ENCODE measurements at regions not wholly inside any gene's neighbourhood (a gene's known extent, or its start where the extent isn't known, plus 50 kb on each side); places are given as distances from the start of the nearest gene placed in this dataset.

DNA sequence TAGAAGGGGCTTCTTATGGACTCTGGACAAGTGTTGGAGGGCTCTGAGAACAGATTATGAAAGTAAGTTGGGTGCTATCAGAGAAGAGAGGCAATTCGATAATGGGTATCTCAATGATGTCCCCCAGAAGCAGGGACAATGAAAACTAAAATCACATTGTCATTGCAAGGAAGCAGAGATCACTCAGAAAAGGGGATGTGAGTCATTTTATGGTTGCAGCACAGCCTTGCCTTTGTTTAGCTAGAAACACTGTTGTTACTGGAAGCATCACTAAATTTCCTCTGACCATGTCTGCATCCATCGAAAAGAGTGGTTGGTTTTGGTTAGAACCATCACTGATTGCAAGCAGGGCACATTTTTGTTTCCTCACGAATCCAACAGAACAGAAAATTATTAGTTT, 246.8 kb upstream of the NWD2 start:
- DNase-seq: no peak

DNA sequence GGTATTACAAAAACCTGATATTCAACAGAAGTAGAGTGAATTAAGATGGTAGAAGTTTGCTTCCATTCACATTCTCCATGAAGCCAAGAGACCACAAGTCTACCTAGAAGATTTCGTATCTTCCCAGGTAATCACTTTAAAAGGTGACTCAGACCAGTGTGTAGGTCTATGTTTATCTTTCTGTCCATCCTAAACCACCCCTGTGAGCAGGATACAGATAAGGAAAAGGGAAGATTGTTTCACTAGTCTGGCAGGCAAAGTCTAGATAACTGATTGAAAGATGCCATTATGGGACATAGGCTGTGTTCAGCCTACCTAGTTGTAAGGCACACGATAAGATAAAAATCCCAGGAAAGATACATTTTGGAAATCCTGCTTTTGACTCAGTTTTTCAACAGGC, 244.3 kb upstream of the NWD2 start:
- DNase-seq: no peak

DNA sequence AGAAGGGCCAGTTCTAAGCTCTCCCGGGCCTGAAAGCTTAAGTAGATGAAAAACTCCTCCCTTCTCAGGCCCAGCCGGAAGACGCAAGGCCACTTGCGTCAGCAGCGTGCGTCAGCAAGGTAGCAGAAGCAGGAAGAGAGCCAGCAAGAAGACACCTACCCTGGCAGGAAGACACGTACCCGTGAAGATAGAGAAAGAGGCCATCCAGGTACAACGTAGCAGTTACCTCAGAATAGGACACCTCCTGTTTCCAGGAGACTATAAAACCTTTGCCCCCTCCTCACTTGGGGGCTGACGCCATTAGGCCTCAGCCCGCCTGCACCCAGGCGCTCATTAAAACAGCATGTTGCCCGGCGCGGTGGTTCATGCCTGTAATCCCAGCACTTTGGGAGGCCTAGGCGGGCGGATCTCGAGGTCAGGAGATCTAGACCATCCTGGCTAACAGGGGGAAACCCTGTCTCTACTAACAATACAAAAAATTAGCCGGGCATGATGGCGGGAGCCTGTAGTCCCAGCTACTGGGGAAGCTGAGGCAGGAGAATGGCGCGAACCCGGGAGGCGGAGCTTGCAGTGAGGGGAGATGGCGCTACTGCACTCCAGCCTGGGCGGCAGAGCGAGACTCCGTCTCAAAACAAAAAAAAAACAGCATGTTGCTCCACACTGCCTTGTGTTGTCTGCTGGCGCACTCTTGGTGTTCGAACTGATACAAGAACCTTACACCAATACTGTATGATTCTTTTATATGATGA, 242.7 kb upstream of the NWD2 start:
- DNase-seq: no peak

DNA sequence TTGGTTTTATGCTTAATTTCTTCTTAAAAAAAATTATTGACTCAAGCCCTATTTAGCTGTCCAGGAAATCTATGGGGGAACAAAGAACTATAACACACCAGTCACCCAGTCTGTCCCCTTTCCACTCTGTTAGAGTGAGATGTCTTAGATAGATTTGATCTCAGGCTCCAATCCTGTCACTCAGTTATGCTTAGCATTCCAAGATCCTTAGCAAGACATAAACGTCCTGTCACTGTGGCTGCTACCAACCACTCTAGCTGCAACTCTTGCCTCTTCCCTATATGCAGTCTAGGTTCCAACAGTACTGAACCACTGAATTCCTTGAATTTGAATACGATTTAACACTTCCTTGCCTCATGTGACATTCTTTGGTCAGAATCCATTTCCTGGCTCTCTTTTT, 241.9 kb upstream of the NWD2 start:
- peak; percentile 1 for DNase-seq

- DNase-seq: peak; percentile 91
Measured at GRCh38 chr4:37008199-37008598, 236.3 kb upstream of the NWD2 start.

GRCh38 chr4:37014584-37014983, 230.0 kb upstream of the NWD2 start:
- DNase-seq: no peak

DNA sequence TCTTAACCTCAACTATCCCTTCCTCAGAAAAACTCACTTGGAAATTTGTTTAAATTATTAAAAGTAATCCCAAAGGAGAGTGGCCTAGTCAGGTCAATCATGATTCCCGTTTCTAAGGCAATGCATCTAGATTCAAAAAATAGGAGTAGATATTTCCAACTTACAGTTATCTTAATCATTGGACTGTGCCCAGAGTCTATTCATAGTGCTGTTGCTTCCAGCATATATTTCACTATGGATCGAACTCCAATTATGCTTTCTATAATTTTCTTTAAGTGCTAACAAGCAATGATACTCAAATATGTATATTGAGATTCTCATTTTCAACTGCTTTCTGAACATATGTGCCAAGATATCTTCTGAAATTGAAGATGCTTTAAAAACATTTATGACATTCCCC, 229.2 kb upstream of the NWD2 start:
- DNase-seq: no peak

DNA sequence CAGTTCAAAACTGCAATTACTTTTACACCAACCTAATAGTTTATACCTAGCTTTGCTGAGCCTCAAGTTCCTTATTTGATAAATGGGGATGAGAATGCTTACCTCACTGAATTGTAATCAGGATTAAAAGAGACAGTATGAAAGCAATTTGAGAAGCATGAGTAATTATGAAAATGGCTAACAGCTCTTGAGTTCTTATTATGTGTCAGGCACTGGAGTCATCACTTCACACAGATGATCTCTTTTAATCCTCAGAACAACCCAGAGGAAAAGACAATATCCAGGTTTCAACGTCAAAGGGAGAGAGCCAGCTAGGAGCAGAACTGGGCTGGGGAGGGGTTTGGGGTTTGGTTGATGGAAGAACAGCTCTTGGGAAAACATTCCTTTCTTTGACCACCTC, 221.0 kb upstream of the NWD2 start:
- DNase-seq: no peak

DNA sequence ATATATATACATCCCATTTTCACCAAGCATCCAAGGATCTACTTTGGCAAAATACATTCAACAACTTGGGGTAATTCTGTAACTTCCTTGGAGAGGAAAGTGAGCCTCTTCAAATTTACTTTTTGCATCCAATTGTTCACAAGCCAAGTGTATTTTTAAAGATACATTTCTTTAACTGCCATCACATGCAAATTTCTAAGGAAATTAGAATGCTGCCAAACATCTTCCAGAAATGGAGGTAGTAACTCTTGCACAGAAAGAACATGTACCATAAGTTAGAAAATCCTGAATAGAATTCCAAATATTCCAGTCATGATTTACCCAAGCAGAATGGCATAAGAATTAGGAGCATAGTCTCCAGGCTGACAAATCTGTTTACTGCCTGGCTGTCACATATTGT, 220.5 kb upstream of the NWD2 start:
- DNase-seq: no peak

GRCh38 chr4:37040816-37041215, 203.7 kb upstream of the NWD2 start:
- DNase-seq: peak; percentile 34

GRCh38 chr4:37043342-37043741, 201.2 kb upstream of the NWD2 start:
- DNase-seq: no peak

GRCh38 chr4:37051111-37051510, 193.4 kb upstream of the NWD2 start:
- no peak for DNase-seq

GRCh38 chr4:37051866-37052265, 192.7 kb upstream of the NWD2 start:
- DNase-seq: no peak

GRCh38 chr4:37054531-37055077, 189.9 kb upstream of the NWD2 start:
- DNase-seq: peak; percentile 82

DNA sequence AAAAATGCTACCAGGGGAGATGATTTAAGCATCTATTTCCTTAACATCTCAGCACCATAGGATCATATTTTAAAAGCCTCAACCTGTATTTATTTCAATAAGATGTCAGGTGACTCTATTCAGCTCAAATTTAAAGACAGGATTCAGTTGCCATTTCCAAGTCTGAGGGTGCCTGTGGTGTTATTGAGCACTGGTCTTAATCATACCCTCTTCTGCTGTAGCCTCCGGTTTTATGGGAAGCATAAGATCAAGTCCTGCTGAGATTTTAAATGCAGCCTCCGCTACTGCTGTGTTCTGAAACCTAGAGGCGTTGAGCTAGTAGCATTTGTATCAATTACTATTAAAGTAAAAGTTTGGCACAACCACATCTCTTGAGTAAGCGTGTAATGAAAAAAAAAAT, 185.7 kb upstream of the NWD2 start:
- peak; percentile 90 for DNase-seq

- DNase-seq: peak; percentile 2
Measured at GRCh38 chr4:37066159-37066558, 178.4 kb upstream of the NWD2 start.

DNA sequence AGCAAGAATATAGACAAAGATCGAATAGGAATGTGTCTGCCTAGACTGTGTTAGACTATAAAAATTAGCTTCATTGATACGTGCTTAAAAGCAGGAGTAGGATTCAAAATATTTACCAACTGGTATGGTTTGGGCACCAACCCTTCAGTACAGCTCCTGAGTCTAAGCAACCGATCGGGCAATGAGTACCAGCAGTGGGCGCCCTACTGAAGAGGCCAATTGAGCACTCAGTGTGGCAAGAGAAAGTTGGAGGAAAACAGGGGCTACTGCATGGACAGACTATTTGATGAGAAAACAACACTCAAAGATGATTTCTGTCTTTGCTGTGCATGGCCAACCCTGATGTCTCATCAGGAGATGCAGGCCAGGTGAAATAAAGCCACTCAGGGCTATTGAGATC, 176.0 kb upstream of the NWD2 start:
- DNase-seq: no peak

- no peak for DNase-seq
Measured at GRCh38 chr4:37070041-37070440, 174.5 kb upstream of the NWD2 start.

- no peak for DNase-seq
Measured at GRCh38 chr4:37071576-37071975, 173.0 kb upstream of the NWD2 start.

- DNase-seq: no peak
Measured at GRCh38 chr4:37073226-37073840, 171.2 kb upstream of the NWD2 start.

GRCh38 chr4:37082912-37083311, 161.6 kb upstream of the NWD2 start:
- no peak for DNase-seq

DNA sequence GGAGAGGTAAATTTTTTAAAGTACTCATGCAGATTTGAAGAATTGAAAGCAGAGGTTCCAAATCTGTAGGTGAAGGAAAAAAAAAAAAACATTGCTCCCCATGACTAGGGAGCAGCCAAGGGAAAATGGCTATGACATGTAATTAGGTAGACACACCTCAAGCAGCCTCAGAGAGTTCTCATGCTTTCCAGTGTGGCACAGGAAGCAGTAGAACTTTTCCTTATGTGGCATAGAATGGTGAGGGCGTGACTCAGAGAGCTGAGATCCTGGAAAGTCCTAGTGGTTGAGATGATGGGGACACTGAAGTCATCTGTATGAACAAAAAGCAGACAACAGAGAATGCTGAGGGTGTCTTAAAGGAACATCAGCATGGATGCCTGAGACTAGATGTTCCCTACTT, 148.6 kb upstream of the NWD2 start:
- no peak for DNase-seq

DNA sequence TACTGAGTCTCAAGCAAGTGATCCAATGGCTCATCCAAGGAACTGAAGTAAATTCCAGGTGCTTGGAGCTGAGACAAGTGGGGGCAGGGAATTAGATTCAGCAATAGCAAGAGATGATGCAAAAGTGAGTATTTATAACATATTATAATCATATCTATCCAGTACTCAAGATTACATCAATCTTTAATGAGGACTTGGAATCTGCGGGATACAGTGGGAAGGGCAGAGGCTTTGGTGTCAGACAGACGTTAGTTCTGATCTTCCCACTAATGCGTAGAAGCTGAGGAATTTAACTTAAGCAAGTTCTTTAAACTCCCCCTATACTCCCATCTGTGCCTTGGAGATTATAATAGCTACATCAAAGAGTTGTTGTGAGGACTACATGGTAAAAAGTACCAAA, 143.4 kb upstream of the NWD2 start:
- no peak for DNase-seq

DNA sequence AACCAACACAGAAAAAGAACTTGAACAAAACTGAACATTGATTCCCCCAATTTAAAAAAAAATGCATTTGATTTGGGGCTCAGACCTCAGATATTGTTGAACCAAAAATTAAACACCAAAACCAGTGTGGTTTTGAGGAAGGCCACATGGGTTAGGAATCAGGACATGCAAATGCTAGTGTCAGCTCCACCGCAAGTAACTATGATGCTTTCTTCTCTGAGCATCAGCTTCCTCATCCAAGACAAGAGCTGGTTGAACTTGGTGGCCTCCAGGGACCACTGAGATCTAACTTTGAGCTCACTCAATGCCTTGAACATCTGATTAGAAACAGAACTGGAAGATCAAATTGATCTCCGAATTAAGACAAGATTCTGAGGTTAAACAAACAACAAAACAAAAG, 142.9 kb upstream of the NWD2 start:
- DNase-seq: no peak

DNA sequence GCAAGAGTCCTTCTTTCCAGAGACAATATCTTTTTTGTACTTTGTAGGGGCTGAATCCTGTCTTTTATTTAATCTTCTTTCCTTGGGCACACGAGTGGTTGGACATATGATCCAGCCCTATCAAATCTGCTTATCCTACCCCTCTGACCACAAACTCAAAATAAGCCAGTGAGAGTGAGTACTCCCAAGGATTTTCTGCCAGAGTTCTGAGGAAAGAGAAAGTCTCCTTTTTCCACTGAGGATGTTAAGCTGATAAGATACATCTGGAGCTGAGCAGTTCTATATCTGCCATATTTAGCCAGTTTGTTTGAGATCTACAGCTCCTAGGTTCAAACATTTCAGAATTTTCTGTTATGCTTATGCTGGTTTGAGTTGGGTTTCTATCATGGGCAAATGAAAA, 134.8 kb upstream of the NWD2 start:
- no peak for DNase-seq

Measured in NCI-H69 (cell line).